HEK293 (cell line): ENCODE measurements at regions not wholly inside any gene's neighbourhood (a gene's known extent, or its start where the extent isn't known, plus 50 kb on each side); places are given as distances from the start of the nearest gene placed in this dataset.

Experiments
- CTCF ChIA-PET: fragments of 350-600 bp; formaldehyde crosslinking; extraction: SDS; loops from one replicate; lab custom pipeline; 2021; ENCODE audit warnings: antibody characterized with exemption; lab: Yijun Ruan, JAX
- POLR2A ChIA-PET: fragments of 300-600 bp; formaldehyde crosslinking; extraction: SDS; loops from one replicate; lab custom pipeline; 2020; ENCODE audit warnings: antibody characterized with exemption, inconsistent platforms; lab: Yijun Ruan, JAX
- H3K27ac ChIP-seq: fragments of 200-500 bp; sonication (Bioruptor generic); 2 replicates; pipeline ENCODE4 v1.5.1; 2014; ENCODE audit warnings: low read depth, low read length, control low read depth, inconsistent platforms; ENCODE audit errors: extremely low read depth
- H3K36me3 ChIP-seq, 2 experiments: fragments of 200-500 bp in 1 of 2; sonication (Bioruptor generic) in 1 of 2; 1 replicate in 1 of 2; 2 replicates in 1 of 2; pipeline ENCODE4 v1.5.1; 2014 to 2017; ENCODE audit warnings: inconsistent platforms in 2 of 2, low read length in 2 of 2; ENCODE audit not compliant: control insufficient read depth in 2 of 2, insufficient read depth in 1 of 2
- H3K4me1 ChIP-seq: fragments of 200-500 bp; sonication (Bioruptor generic); 2 replicates; pipeline ENCODE4 v1.5.1; 2014; ENCODE audit warnings: mild to moderate bottlenecking, low read length, inconsistent platforms; ENCODE audit not compliant: control insufficient read depth, insufficient read depth
- H3K4me3 ChIP-seq: 2 replicates; pipeline ENCODE4 v1.5.1; 2011; ENCODE audit warnings: low read depth, mild to moderate bottlenecking, control low read depth, low read length, moderate library complexity
- H3K9me3 ChIP-seq: fragments of 200-500 bp; sonication (Bioruptor generic); 2 replicates; pipeline ENCODE4 v1.5.1; 2014; ENCODE audit warnings: low read depth, low read length, inconsistent platforms; ENCODE audit not compliant: control insufficient read depth, insufficient read depth
- GFI1B ChIP-seq: fragments of 450-650 bp; formaldehyde crosslinking; IDR thresholded peaks from 2 replicates; pipeline ENCODE4 v1.5.1; 2016; ENCODE audit warnings: missing biosample characterization, missing genetic modification characterization
- SCRT1 ChIP-seq: fragments of 450-650 bp; formaldehyde crosslinking; IDR thresholded peaks from 2 replicates; pipeline ENCODE4 v1.5.1; 2016; ENCODE audit warnings: missing biosample characterization, missing genetic modification characterization, borderline replicate concordance
- SP7 ChIP-seq: fragments of 450-650 bp; formaldehyde crosslinking; IDR thresholded peaks from 2 replicates; pipeline ENCODE4 v1.5.1; 2016; ENCODE audit warnings: missing biosample characterization, missing genetic modification characterization
- YY1 ChIP-seq: fragments of 450-650 bp; formaldehyde crosslinking; IDR thresholded peaks from 2 replicates; pipeline ENCODE4 v1.5.1; 2018; ENCODE audit warnings: missing biosample characterization, missing genetic modification characterization
- ZFP69B ChIP-seq: fragments of 450-650 bp; formaldehyde crosslinking; IDR thresholded peaks from 2 replicates; pipeline ENCODE4 v1.5.1; 2016; ENCODE audit warnings: missing biosample characterization, missing genetic modification characterization
- ZIC2 ChIP-seq: fragments of 450-650 bp; formaldehyde crosslinking; IDR thresholded peaks from 2 replicates; pipeline ENCODE4 v1.5.1; 2016; ENCODE audit warnings: missing biosample characterization, missing genetic modification characterization
- ZNF114 ChIP-seq: fragments of 450-650 bp; formaldehyde crosslinking; IDR thresholded peaks from 2 replicates; pipeline ENCODE4 v1.5.0; 2017; ENCODE audit warnings: missing biosample characterization, missing genetic modification characterization
- ZNF133 ChIP-seq: fragments of 450-650 bp; formaldehyde crosslinking; IDR thresholded peaks from 2 replicates; pipeline ENCODE4 v1.5.1; 2016; ENCODE audit warnings: missing biosample characterization, missing genetic modification characterization
- ZNF169 ChIP-seq: fragments of 450-650 bp; formaldehyde crosslinking; IDR thresholded peaks from 2 replicates; pipeline ENCODE4 v1.5.1; 2016; ENCODE audit warnings: missing biosample characterization, missing genetic modification characterization
- ZNF174 ChIP-seq: fragments of 450-650 bp; formaldehyde crosslinking; IDR thresholded peaks from 2 replicates; pipeline ENCODE4 v1.5.0; 2017; ENCODE audit warnings: missing biosample characterization, mild to moderate bottlenecking, missing genetic modification characterization
- ZNF214 ChIP-seq: fragments of 450-650 bp; formaldehyde crosslinking; IDR thresholded peaks from 2 replicates; pipeline ENCODE4 v1.5.1; 2017; ENCODE audit warnings: missing biosample characterization, mild to moderate bottlenecking, missing genetic modification characterization, borderline replicate concordance
- ZNF335 ChIP-seq: fragments of 450-650 bp; formaldehyde crosslinking; conservative IDR thresholded peaks from 2 replicates; pipeline ENCODE4 v1.5.1; 2016; ENCODE audit warnings: missing biosample characterization, missing genetic modification characterization
- ZNF366 ChIP-seq: fragments of 450-650 bp; formaldehyde crosslinking; conservative IDR thresholded peaks from 2 replicates; pipeline ENCODE4 v1.5.1; 2016; ENCODE audit warnings: missing biosample characterization, missing genetic modification characterization
- ZNF677 ChIP-seq: fragments of 450-650 bp; IDR thresholded peaks from 2 replicates; pipeline ENCODE4 v1.5.0; 2018; ENCODE audit warnings: missing biosample characterization, mild to moderate bottlenecking, missing genetic modification characterization, moderate library complexity
- ZNF747 ChIP-seq: fragments of 450-650 bp; formaldehyde crosslinking; IDR thresholded peaks from 2 replicates; pipeline ENCODE4 v1.5.1; 2016; ENCODE audit warnings: missing biosample characterization, missing genetic modification characterization
- ZNF785 ChIP-seq: fragments of 450-650 bp; formaldehyde crosslinking; IDR thresholded peaks from 2 replicates; pipeline ENCODE4 v1.5.1; 2016; ENCODE audit warnings: missing biosample characterization, missing genetic modification characterization
- TF ChIP-seq, protein P1 (sequence below): fragments of 450-650 bp; formaldehyde crosslinking; IDR thresholded peaks from 2 replicates; pipeline ENCODE4 v1.5.0; 2017; ENCODE audit warnings: missing biosample characterization, missing genetic modification characterization, borderline replicate concordance
- TF ChIP-seq, protein P2 (sequence below): fragments of 450-650 bp; formaldehyde crosslinking; IDR thresholded peaks from 2 replicates; pipeline ENCODE4 v1.5.1; 2017; ENCODE audit warnings: missing biosample characterization, missing genetic modification characterization
- TF ChIP-seq, protein P3 (sequence below): fragments of 450-650 bp; formaldehyde crosslinking; IDR thresholded peaks from 2 replicates; pipeline ENCODE4 v1.5.1; 2017; ENCODE audit warnings: missing biosample characterization, missing genetic modification characterization
- TF ChIP-seq, protein P4 (sequence below): fragments of 450-650 bp; formaldehyde crosslinking; optimal IDR thresholded peaks from 2 replicates; pipeline ENCODE3; 2016; ENCODE audit warnings: missing biosample characterization, mild to moderate bottlenecking, missing genetic modification characterization
- TF ChIP-seq, protein P5 (sequence below): fragments of 450-650 bp; formaldehyde crosslinking; IDR thresholded peaks from 2 replicates; pipeline ENCODE4 v1.5.1; 2016; ENCODE audit warnings: missing biosample characterization, missing genetic modification characterization
- TF ChIP-seq, protein P6 (sequence below): fragments of 450-650 bp; formaldehyde crosslinking; IDR thresholded peaks from 2 replicates; pipeline ENCODE4 v1.5.1; 2016; ENCODE audit warnings: missing biosample characterization, missing genetic modification characterization

DNA sequence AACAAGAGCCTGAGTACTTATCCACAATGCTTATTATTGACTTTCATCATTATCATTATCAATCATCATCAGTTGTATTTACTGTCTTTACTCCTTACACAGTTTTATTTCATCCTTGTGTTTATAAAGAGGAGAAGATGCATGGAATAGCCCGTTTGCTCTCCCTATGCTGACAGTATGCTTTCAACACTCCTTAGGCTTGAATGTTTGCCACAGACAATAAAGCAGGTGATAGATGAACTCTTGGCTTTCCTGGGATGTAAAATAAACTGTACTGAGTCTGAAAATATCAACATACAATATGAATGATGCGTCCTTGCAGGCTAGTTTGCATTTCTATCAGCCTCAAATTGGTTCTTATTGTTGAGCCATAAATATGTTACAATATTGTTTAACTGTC lies 891.8 kb upstream of the NCAM2 start (continued):
- TF ChIP-seq, protein P1, sequence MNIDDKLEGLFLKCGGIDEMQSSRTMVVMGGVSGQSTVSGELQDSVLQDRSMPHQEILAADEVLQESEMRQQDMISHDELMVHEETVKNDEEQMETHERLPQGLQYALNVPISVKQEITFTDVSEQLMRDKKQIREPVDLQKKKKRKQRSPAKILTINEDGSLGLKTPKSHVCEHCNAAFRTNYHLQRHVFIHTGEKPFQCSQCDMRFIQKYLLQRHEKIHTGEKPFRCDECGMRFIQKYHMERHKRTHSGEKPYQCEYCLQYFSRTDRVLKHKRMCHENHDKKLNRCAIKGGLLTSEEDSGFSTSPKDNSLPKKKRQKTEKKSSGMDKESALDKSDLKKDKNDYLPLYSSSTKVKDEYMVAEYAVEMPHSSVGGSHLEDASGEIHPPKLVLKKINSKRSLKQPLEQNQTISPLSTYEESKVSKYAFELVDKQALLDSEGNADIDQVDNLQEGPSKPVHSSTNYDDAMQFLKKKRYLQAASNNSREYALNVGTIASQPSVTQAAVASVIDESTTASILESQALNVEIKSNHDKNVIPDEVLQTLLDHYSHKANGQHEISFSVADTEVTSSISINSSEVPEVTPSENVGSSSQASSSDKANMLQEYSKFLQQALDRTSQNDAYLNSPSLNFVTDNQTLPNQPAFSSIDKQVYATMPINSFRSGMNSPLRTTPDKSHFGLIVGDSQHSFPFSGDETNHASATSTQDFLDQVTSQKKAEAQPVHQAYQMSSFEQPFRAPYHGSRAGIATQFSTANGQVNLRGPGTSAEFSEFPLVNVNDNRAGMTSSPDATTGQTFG (tag by site-specific recombination) = no peak
- TF ChIP-seq YY1 (tag by site-specific recombination) (no peak), ZNF366 (no peak), ZNF677 (no peak)

DNA sequence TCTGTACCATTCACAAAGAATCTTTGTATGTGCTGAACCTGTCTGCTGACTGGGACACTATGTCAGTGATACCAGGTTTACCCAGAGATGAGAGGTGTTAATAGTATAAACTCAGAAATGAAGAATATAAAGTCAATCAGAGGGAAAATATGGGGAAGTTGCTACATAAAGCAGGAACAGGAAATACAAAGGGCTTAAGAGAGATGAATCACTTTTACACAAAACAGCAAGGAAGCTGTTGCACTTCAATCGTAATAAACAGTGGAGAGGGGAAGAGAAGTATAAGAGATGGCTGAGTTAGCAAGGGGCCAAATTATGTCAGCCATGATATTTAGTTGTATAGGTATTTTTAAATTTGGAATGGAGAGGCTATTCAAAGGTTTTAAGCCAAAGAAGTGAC lies 890.2 kb upstream of the NCAM2 start:
- Histone ChIP-seq H3K9me3 (no peaks in the 10 kb centered on the region), H3K27ac (no peak overlapping the region), H3K36me3 (no peaks in the 10 kb centered on the region), H3K4me3 (no peak overlapping the region), H3K4me1 (no peaks in the 10 kb centered on the region)
- ChIA-PET CTCF (no interaction called here), POLR2A (no interaction called here)
- no peak for TF ChIP-seq ZNF133 (tag by site-specific recombination)
- no peak for TF ChIP-seq ZNF174
- no peak for TF ChIP-seq ZNF785 (tag by site-specific recombination)
- TF ChIP-seq, protein P2, sequence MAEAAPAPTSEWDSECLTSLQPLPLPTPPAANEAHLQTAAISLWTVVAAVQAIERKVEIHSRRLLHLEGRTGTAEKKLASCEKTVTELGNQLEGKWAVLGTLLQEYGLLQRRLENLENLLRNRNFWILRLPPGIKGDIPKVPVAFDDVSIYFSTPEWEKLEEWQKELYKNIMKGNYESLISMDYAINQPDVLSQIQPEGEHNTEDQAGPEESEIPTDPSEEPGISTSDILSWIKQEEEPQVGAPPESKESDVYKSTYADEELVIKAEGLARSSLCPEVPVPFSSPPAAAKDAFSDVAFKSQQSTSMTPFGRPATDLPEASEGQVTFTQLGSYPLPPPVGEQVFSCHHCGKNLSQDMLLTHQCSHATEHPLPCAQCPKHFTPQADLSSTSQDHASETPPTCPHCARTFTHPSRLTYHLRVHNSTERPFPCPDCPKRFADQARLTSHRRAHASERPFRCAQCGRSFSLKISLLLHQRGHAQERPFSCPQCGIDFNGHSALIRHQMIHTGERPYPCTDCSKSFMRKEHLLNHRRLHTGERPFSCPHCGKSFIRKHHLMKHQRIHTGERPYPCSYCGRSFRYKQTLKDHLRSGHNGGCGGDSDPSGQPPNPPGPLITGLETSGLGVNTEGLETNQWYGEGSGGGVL (tag by site-specific recombination) = no peak
- no peak for TF ChIP-seq ZNF114
- TF ChIP-seq ZNF747 (tag by site-specific recombination) = no peak
- no peak for TF ChIP-seq ZNF214
- TF ChIP-seq, protein P3, sequence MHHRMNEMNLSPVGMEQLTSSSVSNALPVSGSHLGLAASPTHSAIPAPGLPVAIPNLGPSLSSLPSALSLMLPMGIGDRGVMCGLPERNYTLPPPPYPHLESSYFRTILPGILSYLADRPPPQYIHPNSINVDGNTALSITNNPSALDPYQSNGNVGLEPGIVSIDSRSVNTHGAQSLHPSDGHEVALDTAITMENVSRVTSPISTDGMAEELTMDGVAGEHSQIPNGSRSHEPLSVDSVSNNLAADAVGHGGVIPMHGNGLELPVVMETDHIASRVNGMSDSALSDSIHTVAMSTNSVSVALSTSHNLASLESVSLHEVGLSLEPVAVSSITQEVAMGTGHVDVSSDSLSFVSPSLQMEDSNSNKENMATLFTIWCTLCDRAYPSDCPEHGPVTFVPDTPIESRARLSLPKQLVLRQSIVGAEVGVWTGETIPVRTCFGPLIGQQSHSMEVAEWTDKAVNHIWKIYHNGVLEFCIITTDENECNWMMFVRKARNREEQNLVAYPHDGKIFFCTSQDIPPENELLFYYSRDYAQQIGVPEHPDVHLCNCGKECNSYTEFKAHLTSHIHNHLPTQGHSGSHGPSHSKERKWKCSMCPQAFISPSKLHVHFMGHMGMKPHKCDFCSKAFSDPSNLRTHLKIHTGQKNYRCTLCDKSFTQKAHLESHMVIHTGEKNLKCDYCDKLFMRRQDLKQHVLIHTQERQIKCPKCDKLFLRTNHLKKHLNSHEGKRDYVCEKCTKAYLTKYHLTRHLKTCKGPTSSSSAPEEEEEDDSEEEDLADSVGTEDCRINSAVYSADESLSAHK (tag by site-specific recombination) = no peak
- no peak for TF ChIP-seq ZFP69B (tag by site-specific recombination)
- TF ChIP-seq SP7 (tag by site-specific recombination) = no peak
- TF ChIP-seq ZIC2 (tag by site-specific recombination) = no peak
- TF ChIP-seq, protein P4, sequence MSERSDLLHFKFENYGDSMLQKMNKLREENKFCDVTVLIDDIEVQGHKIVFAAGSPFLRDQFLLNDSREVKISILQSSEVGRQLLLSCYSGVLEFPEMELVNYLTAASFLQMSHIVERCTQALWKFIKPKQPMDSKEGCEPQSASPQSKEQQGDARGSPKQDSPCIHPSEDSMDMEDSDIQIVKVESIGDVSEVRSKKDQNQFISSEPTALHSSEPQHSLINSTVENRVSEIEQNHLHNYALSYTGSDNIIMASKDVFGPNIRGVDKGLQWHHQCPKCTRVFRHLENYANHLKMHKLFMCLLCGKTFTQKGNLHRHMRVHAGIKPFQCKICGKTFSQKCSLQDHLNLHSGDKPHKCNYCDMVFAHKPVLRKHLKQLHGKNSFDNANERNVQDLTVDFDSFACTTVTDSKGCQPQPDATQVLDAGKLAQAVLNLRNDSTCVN (tag by site-specific recombination) = no peak
- TF ChIP-seq GFI1B = no peak
- TF ChIP-seq, all 188 proteins: peak for 0

DNA sequence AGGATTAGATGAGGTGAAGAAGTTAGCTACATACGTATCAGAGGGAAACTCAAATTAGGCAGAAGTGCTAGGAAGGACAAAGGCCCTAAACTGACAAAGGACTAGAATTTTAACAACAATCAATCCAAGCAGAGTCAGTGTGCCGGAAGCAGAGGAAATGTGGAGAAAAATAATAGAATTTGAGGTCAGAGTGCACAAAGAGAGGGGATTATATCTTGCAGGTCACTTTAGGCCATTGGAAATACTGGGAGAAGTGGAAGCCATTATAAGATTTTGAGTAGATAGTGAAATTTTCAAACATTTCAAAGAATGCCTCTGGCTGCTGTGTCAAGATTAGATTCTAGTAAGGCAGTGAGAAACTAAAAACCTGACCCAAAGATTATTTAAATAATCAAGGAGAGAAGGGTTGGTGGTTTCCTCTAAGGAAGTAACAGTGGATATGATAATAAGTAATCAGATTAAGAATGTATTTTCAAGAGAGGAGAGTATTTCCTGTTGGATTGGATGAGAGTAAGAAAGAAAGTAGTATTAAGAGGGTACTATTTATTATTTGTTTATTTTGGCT lies 889.2 kb upstream of the NCAM2 start:
- no peaks in the 10 kb centered on the region for H3K36me3 ChIP-seq
- ChIA-PET POLR2A (no interaction called here), CTCF (no interaction called here)
- H3K4me3 ChIP-seq = no peak overlapping the region
- H3K9me3 ChIP-seq = no peaks in the 10 kb centered on the region
- H3K27ac ChIP-seq = no peak overlapping the region
- no peaks in the 10 kb centered on the region for H3K4me1 ChIP-seq
- TF ChIP-seq ZNF335 (tag by site-specific recombination) = no peak
- no peak for TF ChIP-seq ZNF169
- TF ChIP-seq SCRT1 (tag by site-specific recombination) = no peak
- no peak for TF ChIP-seq ZIC2 (tag by site-specific recombination)
- TF ChIP-seq, protein P5, sequence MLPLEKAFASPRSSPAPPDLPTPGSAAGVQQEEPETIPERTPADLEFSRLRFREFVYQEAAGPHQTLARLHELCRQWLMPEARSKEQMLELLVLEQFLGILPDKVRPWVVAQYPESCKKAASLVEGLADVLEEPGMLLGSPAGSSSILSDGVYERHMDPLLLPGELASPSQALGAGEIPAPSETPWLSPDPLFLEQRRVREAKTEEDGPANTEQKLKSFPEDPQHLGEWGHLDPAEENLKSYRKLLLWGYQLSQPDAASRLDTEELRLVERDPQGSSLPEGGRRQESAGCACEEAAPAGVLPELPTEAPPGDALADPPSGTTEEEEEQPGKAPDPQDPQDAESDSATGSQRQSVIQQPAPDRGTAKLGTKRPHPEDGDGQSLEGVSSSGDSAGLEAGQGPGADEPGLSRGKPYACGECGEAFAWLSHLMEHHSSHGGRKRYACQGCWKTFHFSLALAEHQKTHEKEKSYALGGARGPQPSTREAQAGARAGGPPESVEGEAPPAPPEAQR (tag by site-specific recombination) = no peak
- TF ChIP-seq, protein P6, sequence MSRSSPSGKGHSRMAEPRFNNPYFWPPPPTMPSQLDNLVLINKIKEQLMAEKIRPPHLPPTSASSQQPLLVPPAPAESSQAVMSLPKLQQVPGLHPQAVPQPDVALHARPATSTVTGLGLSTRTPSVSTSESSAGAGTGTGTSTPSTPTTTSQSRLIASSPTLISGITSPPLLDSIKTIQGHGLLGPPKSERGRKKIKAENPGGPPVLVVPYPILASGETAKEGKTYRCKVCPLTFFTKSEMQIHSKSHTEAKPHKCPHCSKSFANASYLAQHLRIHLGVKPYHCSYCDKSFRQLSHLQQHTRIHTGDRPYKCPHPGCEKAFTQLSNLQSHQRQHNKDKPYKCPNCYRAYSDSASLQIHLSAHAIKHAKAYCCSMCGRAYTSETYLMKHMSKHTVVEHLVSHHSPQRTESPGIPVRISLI (tag by site-specific recombination) = no peak
